Astrocyte of the spinal cord (primary cell): ENCODE measurements at regions not wholly inside any gene's neighbourhood (a gene's known extent, or its start where the extent isn't known, plus 50 kb on each side); places are given as distances from the start of the nearest gene placed in this dataset.
A peak's percentile ranks its signal among the peaks of the same experiment; 100 is the strongest.

ENCODE experiments used
- DNase-seq: peaks from one replicate; pipeline ENCODE4 v3.0.0; 2011; ENCODE audit warnings: low read depth, low spot score
- H3K4me3 ChIP-seq: 2 replicates; pipeline ENCODE4 v1.5.1; 2011; ENCODE audit warnings: low read depth, mild to moderate bottlenecking, low read length, moderate library complexity
- CTCF ChIP-seq: IDR thresholded peaks from 2 replicates; pipeline ENCODE4 v1.5.1; 2012; ENCODE audit warnings: low read depth, mild to moderate bottlenecking, low read length, inconsistent platforms
- in situ Hi-C: cut with HindIII; loops from 2 replicates; pipeline ENCODE4 v1.10.0; 2017; ENCODE audit warnings: low sequenced_read_pairs

- DNase-seq, result peak; percentile 88
- TF ChIP-seq CTCF, result no peak
- in situ Hi-C loops, result no loop called here
- no peak overlapping the region for H3K4me3 ChIP-seq
Measured at GRCh38 chr6:145544041-145544440, 191.3 kb downstream of the EPM2A start.

- in situ Hi-C loops, result no loop called here
- TF ChIP-seq CTCF, result no peak
- DNase-seq, result no peak
- H3K4me3 ChIP-seq, result no peak overlapping the region
Measured at GRCh38 chr6:145544514-145544913, 190.8 kb downstream of the EPM2A start.

- no peak overlapping the region for H3K4me3 ChIP-seq
- in situ Hi-C loops, result no loop called here
- no peak for TF ChIP-seq CTCF
- DNase-seq, result no peak
Measured at GRCh38 chr6:145546265-145546664, 189.1 kb downstream of the EPM2A start.

DNA sequence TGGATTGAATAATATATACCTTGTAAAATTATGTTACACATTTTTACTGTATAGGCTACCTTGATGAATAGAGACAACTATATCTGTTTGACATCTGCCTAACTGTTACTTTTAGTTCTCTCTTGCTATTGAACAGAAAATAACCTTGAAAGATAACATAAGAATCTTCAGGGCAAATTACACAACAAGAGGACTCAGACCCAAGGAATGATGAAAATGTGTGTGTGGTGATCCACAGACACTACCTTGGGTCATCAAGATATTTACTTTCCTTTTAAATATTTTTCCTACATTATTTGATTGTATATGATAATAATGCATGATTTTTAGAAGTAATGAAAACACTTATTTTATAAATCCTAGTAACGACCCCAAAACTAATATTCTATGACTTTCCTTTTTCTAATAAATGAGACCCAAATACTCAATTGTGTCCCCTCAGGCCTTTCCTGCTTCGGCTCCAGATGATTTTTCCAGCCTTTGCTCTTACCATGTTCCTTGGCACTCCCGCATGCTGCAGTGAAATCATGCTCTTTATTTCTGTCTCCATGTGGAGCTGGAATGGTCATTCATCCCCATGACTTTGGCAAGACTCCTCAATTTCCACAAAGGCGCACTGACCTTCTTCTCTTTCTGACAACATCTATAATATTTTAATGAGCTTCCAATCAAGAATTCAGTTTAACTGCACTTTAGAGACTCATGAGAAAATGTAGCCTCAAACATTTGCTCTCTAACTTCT is 187.6 kb downstream of the EPM2A start:
- DNase-seq, result no peak
- no peak overlapping the region for H3K4me3 ChIP-seq
- TF ChIP-seq CTCF, result no peak
- in situ Hi-C loops, result no loop called here

DNA sequence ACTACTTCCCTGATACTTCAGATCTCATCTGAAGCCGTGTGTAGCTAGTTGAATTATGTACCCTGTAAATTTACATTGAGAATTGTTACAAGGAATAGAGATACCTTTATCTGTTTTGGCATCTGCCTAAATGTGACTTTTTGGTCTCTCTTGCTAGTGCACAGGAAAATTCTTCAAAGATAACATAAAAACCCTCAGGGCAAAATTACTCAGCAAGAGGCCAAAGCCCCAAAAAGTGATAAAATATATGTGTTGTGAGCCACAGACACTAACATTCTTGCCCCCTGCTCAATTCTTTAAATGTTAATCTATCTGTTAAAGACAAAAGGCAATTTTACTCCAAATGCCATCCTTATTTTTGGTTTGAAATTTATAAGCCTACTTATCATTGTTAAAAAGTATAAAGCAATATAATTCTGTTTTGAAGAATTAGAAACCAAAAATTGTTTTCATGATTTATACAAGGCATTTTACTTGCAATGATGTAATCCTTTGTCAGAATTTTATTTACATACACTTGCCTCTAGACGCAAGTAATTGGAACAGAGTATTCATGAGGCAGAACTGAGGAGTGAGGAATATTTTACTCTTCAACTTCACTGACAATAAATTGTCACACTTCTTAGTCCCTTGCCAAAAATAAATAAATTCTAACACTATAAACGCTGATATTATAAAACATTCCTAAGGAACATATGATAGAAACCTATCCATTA is 186.2 kb downstream of the EPM2A start:
- in situ Hi-C loops, result no loop called here
- H3K4me3 ChIP-seq, result no peak overlapping the region
- no peak for TF ChIP-seq CTCF
- no peak for DNase-seq

GRCh38 chr6:145551164-145551563 is 184.2 kb downstream of the EPM2A start:
- in situ Hi-C loops, result no loop called here
- no peak overlapping the region for H3K4me3 ChIP-seq
- no peak for TF ChIP-seq CTCF
- DNase-seq, result no peak
